ENCODE measurements at regions not wholly inside any gene's neighbourhood (a gene's known extent, or its start where the extent isn't known, plus 50 kb on each side); places are given as distances from the start of the nearest gene placed in this dataset.

GRCh38 chr2:64704161-64704560, 50.4 kb upstream of the SERTAD2 start:
- no peak for DNase-seq

GRCh38 chr2:64704996-64705395, 51.3 kb upstream of the SERTAD2 start:
- no peak for DNase-seq

- DNase-seq = no peak
Measured at GRCh38 chr2:64707276-64707675, 53.6 kb upstream of the SERTAD2 start.

GRCh38 chr2:64708829-64709228, 55.1 kb upstream of the SERTAD2 start:
- no peak for DNase-seq

- no peak for DNase-seq
Measured at GRCh38 chr2:64711252-64711800, 57.6 kb upstream of the SERTAD2 start.

- no peak for DNase-seq
Measured at GRCh38 chr2:64713686-64714085, 60.0 kb upstream of the SERTAD2 start.

GRCh38 chr2:64716569-64716968, 62.9 kb upstream of the SERTAD2 start:
- DNase-seq = no peak

GRCh38 chr2:64718250-64718885, 64.7 kb upstream of the SERTAD2 start:
- no peak for DNase-seq

- no peak for DNase-seq
Measured at GRCh38 chr2:64720535-64721319, 67.0 kb upstream of the SERTAD2 start.

GRCh38 chr2:64721320-64721623, 67.6 kb upstream of the SERTAD2 start:
- no peak for DNase-seq

- DNase-seq = no peak
Measured at GRCh38 chr2:64722291-64723044, 68.8 kb upstream of the SERTAD2 start.

GRCh38 chr2:64727013-64727767, 73.5 kb upstream of the SERTAD2 start:
- peak; percentile 82 for DNase-seq

- DNase-seq = no peak
Measured at GRCh38 chr2:64727843-64728463, 74.2 kb upstream of the SERTAD2 start.

- DNase-seq = peak; percentile 70
Measured at GRCh38 chr2:64730551-64731262, 77.0 kb upstream of the SERTAD2 start.

- DNase-seq = no peak
Measured at GRCh38 chr2:64731263-64731643, 77.5 kb upstream of the SERTAD2 start.

- peak; percentile 73 for DNase-seq
Measured at GRCh38 chr2:64731746-64732145, 78.0 kb upstream of the SERTAD2 start.

GRCh38 chr2:64732146-64732545, 78.4 kb upstream of the SERTAD2 start:
- DNase-seq = no peak

GRCh38 chr2:64735504-64735903, 81.8 kb upstream of the SERTAD2 start:
- DNase-seq = no peak

- no peak for DNase-seq
Measured at GRCh38 chr2:64737547-64737946, 83.8 kb upstream of the SERTAD2 start.

- no peak for DNase-seq
Measured at GRCh38 chr2:64738026-64738425, 84.3 kb upstream of the SERTAD2 start.

GRCh38 chr2:64742678-64743077, 89.0 kb upstream of the SERTAD2 start:
- DNase-seq = no peak

Data from suppressor macrophage treated with lipopolysaccharide for 4 hours (primary cell).